ENCODE measurements at regions not wholly inside any gene's neighbourhood (a gene's known extent, or its start where the extent isn't known, plus 50 kb on each side); places are given as distances from the start of the nearest gene placed in this dataset.
"Not testable (repeated sequence)": the region's sequence is repeated elsewhere in the genome, so short reads cannot be mapped to it uniquely, and the experiment has no call there.

GRCh38 chr4:83758285-83758684, 222.4 kb downstream of the GPAT3 start:
- no peak for DNase-seq

GRCh38 chr4:83757121-83757621, 221.3 kb downstream of the GPAT3 start:
- no peak for DNase-seq

GRCh38 chr4:83753260-83753659, 217.4 kb downstream of the GPAT3 start:
- DNase-seq = no peak

- DNase-seq = no peak
These were observed 215.5 kb downstream of the GPAT3 start for GRCh38 chr4:83751336-83751949.

- DNase-seq = no peak
These were observed 212.8 kb downstream of the GPAT3 start for GRCh38 chr4:83748711-83749110.

GRCh38 chr4:83738895-83739294, 203.0 kb downstream of the GPAT3 start:
- DNase-seq = no peak

GRCh38 chr4:83734576-83734975, 198.7 kb downstream of the GPAT3 start:
- no peak for DNase-seq

- no peak for DNase-seq
These were observed 196.3 kb downstream of the GPAT3 start for GRCh38 chr4:83732114-83732635.

- no peak for DNase-seq
These were observed 195.7 kb downstream of the GPAT3 start for GRCh38 chr4:83731609-83732008.

GRCh38 chr4:83730958-83731357, 195.1 kb downstream of the GPAT3 start:
- DNase-seq = not testable (repeated sequence)

GRCh38 chr4:83728191-83728590, 192.3 kb downstream of the GPAT3 start:
- DNase-seq = no peak

- no peak for DNase-seq
These were observed 189.6 kb downstream of the GPAT3 start for GRCh38 chr4:83725336-83726085.

- DNase-seq = no peak
These were observed 188.8 kb downstream of the GPAT3 start for GRCh38 chr4:83724485-83725335.

- DNase-seq = no peak
These were observed 187.7 kb downstream of the GPAT3 start for GRCh38 chr4:83723609-83724008.

- DNase-seq = no peak
These were observed 186.9 kb downstream of the GPAT3 start for GRCh38 chr4:83722730-83723269.

GRCh38 chr4:83716874-83717273, 181.0 kb downstream of the GPAT3 start:
- no peak for DNase-seq

GRCh38 chr4:83712890-83713289, 177.0 kb downstream of the GPAT3 start:
- no peak for DNase-seq

- DNase-seq = no peak
These were observed 173.7 kb downstream of the GPAT3 start for GRCh38 chr4:83709627-83710026.

GRCh38 chr4:83708500-83709175, 172.7 kb downstream of the GPAT3 start:
- DNase-seq = no peak

GRCh38 chr4:83704786-83705185, 168.9 kb downstream of the GPAT3 start:
- DNase-seq = no peak

GRCh38 chr4:83703752-83704151, 167.8 kb downstream of the GPAT3 start:
- DNase-seq = no peak

GRCh38 chr4:83701041-83701440, 165.1 kb downstream of the GPAT3 start:
- no peak for DNase-seq

All from NCI-H446 treated with DMSO at 0.1 percent for 48 hours (cell line).